Parathyroid adenoma (tissue), 2 donors: ENCODE measurements at regions not wholly inside any gene's neighbourhood (a gene's known extent, or its start where the extent isn't known, plus 50 kb on each side); places are given as distances from the start of the nearest gene placed in this dataset.

Source experiments
- H2AFZ ChIP-seq: fragments of 300-600 bp; sonication (generic); one replicate; pipeline ENCODE4 v1.7.0; 2017; ENCODE audit warnings: antibody characterized with exemption, mild to moderate bottlenecking
- H3K27ac ChIP-seq: fragments of 300-600 bp; sonication (generic); one replicate; pipeline ENCODE4 v1.7.0; 2017
- H3K27me3 ChIP-seq: fragments of 300-600 bp; sonication (generic); one replicate; pipeline ENCODE4 v1.7.0; 2017; ENCODE audit warnings: low read length; ENCODE audit not compliant: control insufficient read depth, insufficient read depth
- H3K36me3 ChIP-seq: fragments of 300-600 bp; sonication (generic); one replicate; pipeline ENCODE4 v1.7.0; 2017; ENCODE audit warnings: low read length; ENCODE audit not compliant: control insufficient read depth, insufficient read depth
- H3K4me1 ChIP-seq: fragments of 300-600 bp; sonication (generic); one replicate; pipeline ENCODE4 v1.7.0; 2017; ENCODE audit warnings: control low read depth
- H3K4me2 ChIP-seq: fragments of 300-600 bp; sonication (generic); one replicate; pipeline ENCODE4 v1.7.0; 2017; ENCODE audit warnings: low read length
- H3K4me3 ChIP-seq: fragments of 300-600 bp; sonication (generic); one replicate; pipeline ENCODE4 v1.7.0; 2017; ENCODE audit warnings: low read depth, low read length
- H3K79me2 ChIP-seq: fragments of 300-600 bp; sonication (generic); one replicate; pipeline ENCODE4 v1.7.0; 2017; ENCODE audit warnings: control low read depth
- H3K9ac ChIP-seq: fragments of 300-600 bp; sonication (generic); one replicate; pipeline ENCODE4 v1.7.0; 2017; ENCODE audit warnings: mild to moderate bottlenecking
- H3K9me3 ChIP-seq: fragments of 300-600 bp; sonication (generic); one replicate; pipeline ENCODE4 v1.7.0; 2017; ENCODE audit warnings: low read length; ENCODE audit not compliant: control insufficient read depth
- CTCF ChIP-seq: fragments of 300-600 bp; sonication (generic); IDR thresholded peaks from one replicate; pipeline ENCODE4 v1.7.0; 2017; ENCODE audit warnings: antibody characterized with exemption, mild to moderate bottlenecking
- donor health status: primary hyperparathyroidism.

GRCh38 chr18:40215979-40216378 lies 1739.1 kb upstream of the PIK3C3 start:
- no peak for TF ChIP-seq CTCF
- Histone ChIP-seq H3K4me3 (no peak overlapping the region), H2AFZ (no peak overlapping the region), H3K4me1 (no peaks in the 10 kb centered on the region), H3K27ac (no peak overlapping the region), H3K27me3 (no peaks in the 10 kb centered on the region), H3K4me2 (no peak overlapping the region), H3K9ac (no peak overlapping the region), H3K79me2 (no peaks in the 10 kb centered on the region), H3K9me3 (no peaks in the 10 kb centered on the region), H3K36me3 (no peaks in the 10 kb centered on the region)

GRCh38 chr18:40210696-40211095 lies 1744.3 kb upstream of the PIK3C3 start:
- Histone ChIP-seq H2AFZ (peak overlapping the region; percentile 10), H3K4me2 (no peak overlapping the region), H3K4me3 (no peak overlapping the region), H3K27ac (no peak overlapping the region), H3K79me2 (no peaks in the 10 kb centered on the region), H3K27me3 (no peaks in the 10 kb centered on the region), H3K36me3 (no peaks in the 10 kb centered on the region), H3K4me1 (peaks cover 3% of the 10 kb centered on the region), H3K9ac (no peak overlapping the region), H3K9me3 (no peaks in the 10 kb centered on the region)
- no peak for TF ChIP-seq CTCF

GRCh38 chr18:40208958-40209357 lies 1746.1 kb upstream of the PIK3C3 start:
- Histone ChIP-seq H3K79me2 (no peaks in the 10 kb centered on the region), H3K4me1 (peaks cover 3% of the 10 kb centered on the region), H3K27me3 (no peaks in the 10 kb centered on the region), H3K9ac (no peak overlapping the region), H3K27ac (no peak overlapping the region), H3K9me3 (no peaks in the 10 kb centered on the region), H3K36me3 (no peaks in the 10 kb centered on the region), H3K4me2 (no peak overlapping the region), H2AFZ (no peak overlapping the region), H3K4me3 (no peak overlapping the region)
- TF ChIP-seq CTCF, result no peak

- Histone ChIP-seq H3K36me3 (no peaks in the 10 kb centered on the region), H2AFZ (no peak overlapping the region), H3K9me3 (no peaks in the 10 kb centered on the region), H3K79me2 (no peaks in the 10 kb centered on the region), H3K9ac (no peak overlapping the region), H3K4me3 (no peak overlapping the region), H3K4me2 (no peak overlapping the region), H3K27ac (no peak overlapping the region), H3K4me1 (no peaks in the 10 kb centered on the region), H3K27me3 (no peaks in the 10 kb centered on the region)
- TF ChIP-seq CTCF, result no peak
These were observed 1757.3 kb upstream of the PIK3C3 start for GRCh38 chr18:40197711-40198110.

GRCh38 chr18:40186677-40187076 lies 1768.4 kb upstream of the PIK3C3 start:
- H3K79me2 ChIP-seq, result no peaks in the 10 kb centered on the region
- no peaks in the 10 kb centered on the region for H3K36me3 ChIP-seq
- no peak overlapping the region for H3K27ac ChIP-seq
- no peak overlapping the region for H3K4me3 ChIP-seq
- no peak overlapping the region for H3K9ac ChIP-seq
- H2AFZ ChIP-seq, result no peak overlapping the region
- H3K4me2 ChIP-seq, result no peak overlapping the region
- TF ChIP-seq CTCF, result no peak
- no peaks in the 10 kb centered on the region for H3K27me3 ChIP-seq
- H3K9me3 ChIP-seq, result no peaks in the 10 kb centered on the region
- H3K4me1 ChIP-seq, result no peaks in the 10 kb centered on the region
